ENCODE measurements at regions not wholly inside any gene's neighbourhood (a gene's known extent, or its start where the extent isn't known, plus 50 kb on each side); places are given as distances from the start of the nearest gene placed in this dataset.
A peak's percentile ranks its signal among the peaks of the same experiment; 100 is the strongest.
"Not testable (repeated sequence)": the region's sequence is repeated elsewhere in the genome, so short reads cannot be mapped to it uniquely, and the experiment has no call there.

- DNase-seq: no peak
These were observed 179.1 kb upstream of the IL1RAPL1 start for GRCh38 chrX:28408017-28408723.

DNA sequence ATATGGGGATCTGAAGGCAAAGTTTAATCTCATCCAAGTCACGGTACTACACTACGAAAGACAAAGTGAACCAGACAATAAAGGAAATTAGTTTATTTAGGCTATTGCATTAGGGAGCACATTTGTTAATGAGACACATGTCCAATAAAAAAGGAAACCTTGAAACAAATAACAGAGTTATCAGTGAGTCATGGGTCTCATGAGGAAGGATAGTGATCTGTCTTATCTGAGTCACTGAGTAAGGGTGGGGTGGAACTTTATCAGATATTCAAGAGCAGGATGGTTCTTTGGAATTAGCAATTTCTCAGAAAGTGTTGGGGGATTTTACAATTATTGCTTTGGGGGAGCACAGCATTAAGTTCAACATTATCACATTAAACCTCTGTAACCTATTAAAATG lies 188.9 kb upstream of the IL1RAPL1 start:
- DNase-seq: no peak

GRCh38 chrX:28391528-28391927 lies 195.7 kb upstream of the IL1RAPL1 start:
- DNase-seq: no peak

- DNase-seq: peak; percentile 19
These were observed 208.1 kb upstream of the IL1RAPL1 start for GRCh38 chrX:28379103-28379502.

GRCh38 chrX:28367649-28368048 lies 219.6 kb upstream of the IL1RAPL1 start:
- not testable (repeated sequence) for DNase-seq

GRCh38 chrX:28351801-28352200 lies 235.4 kb upstream of the IL1RAPL1 start:
- no peak for DNase-seq

GRCh38 chrX:28349888-28350287 lies 237.4 kb upstream of the IL1RAPL1 start:
- DNase-seq: no peak

DNA sequence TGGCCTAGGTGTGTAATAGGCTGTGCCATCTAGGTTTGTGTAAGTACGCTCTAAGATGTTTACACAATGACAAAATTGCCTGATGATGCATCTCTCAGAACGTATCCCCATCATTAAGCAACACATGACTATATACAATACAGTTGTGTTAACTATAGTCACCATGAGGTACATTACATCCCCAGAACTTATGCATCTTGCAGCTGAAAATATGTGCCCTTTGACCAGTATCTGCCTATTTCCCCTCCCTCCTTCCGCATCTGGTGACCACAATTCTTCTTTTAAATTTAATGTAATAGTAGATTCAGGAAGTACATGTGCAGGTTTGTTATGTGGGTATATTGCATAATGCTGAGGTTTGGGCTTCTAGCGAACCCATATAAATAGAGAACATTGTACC lies 239.8 kb upstream of the IL1RAPL1 start:
- no peak for DNase-seq

DNA sequence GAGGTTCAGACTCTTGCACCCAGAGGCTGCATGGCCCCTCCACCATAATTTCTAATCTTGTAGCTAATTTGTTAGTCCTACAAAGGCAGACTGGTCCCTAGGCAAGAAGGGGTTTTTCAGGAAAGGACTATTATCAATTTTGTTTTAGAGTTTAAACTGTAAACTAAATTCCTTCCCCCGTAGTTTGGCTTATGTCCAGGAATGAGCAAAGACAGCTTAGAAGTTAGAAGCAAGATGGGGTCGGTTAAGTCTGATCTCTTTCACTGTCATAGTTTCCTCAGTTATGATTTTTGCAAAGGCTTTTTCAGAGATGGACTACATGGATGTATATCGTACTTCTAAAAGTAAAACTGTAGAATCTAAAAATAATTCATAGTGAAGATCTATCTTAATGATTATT lies 258.1 kb upstream of the IL1RAPL1 start:
- no peak for DNase-seq

DNA sequence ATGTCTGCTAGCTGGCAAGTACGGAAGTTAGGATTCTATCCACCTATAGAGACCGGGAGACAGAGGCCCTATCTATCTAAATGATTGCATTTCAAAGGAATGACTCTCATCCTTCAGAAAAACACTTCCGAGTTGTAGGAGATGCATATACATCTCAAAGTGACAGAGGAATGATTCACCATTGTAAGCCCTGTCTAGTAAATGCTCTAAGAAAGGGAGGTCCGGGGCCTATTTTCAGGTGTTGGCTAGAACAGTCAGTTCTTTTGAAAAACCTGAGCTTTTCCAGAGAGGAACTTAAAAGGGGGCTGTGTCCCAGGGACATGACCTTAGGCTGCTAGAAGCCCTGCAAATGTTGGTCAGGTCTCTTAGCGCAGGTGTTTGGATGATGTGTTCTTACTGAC lies 262.9 kb upstream of the IL1RAPL1 start:
- DNase-seq: no peak

DNA sequence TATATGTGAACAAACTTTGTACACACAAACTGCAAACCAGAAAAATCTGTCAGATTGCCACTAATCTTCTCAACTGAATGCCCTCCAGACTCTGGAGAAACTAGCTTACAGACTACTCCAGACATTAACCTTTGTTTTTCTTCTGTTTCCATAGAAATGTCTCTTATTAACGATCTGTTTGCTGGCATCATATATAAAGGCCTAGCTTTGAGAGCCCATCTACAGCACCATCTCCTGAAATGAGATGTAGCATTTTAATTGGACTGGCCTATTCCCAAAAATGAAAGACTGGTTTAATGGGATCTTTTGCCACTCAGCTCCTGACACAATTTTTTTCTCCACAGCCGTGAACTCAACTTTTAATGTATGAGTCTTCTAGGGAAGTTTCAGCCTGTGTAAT lies 266.0 kb upstream of the IL1RAPL1 start:
- DNase-seq: no peak

- DNase-seq: no peak
These were observed 274.3 kb upstream of the IL1RAPL1 start for GRCh38 chrX:28312965-28313364.

DNA sequence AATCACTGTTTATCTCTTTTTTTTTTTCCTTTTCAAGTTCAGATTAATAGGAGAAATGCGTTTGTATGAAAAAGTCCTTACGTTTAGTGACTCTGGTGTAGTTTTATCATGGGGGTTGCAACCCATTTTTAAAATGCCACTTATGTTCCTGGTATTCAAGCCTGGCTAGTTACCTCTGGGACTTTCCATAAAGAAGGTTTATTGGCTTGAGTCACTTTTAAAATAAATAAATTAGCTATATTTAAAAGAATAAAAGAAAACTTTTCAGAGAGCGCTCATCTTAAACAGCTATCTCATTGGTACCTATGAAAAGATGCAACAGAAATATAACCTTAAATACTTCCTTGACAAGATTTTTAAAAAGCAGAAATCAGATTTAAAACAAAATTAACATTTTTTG lies 275.0 kb upstream of the IL1RAPL1 start:
- no peak for DNase-seq

- no peak for DNase-seq
These were observed 275.8 kb upstream of the IL1RAPL1 start for GRCh38 chrX:28311466-28311865.

GRCh38 chrX:28303486-28303885 lies 283.8 kb upstream of the IL1RAPL1 start:
- no peak for DNase-seq

DNA sequence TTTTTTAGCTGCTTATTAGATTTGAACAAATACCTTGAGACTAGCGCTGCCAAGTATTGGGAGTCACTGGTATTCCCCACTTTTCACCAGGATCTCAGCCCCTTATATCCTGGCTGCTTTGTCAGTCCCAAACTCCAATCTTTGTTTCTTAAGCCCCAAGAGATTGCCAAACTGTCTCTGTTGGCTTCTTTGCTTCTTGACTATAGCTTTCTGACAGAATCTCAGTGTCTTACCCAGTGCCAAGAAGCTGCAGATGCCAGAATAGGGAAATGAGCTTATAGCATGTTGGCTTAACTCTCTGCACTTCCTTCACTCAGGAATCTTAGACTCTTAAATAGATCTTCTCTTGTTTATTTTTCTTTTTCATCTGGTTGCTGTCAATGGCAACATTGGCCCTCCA lies 297.5 kb upstream of the DCAF8L1 start:
- DNase-seq: no peak

- DNase-seq: peak; percentile 23
These were observed 297.0 kb upstream of the DCAF8L1 start for GRCh38 chrX:28278251-28278650.

DNA sequence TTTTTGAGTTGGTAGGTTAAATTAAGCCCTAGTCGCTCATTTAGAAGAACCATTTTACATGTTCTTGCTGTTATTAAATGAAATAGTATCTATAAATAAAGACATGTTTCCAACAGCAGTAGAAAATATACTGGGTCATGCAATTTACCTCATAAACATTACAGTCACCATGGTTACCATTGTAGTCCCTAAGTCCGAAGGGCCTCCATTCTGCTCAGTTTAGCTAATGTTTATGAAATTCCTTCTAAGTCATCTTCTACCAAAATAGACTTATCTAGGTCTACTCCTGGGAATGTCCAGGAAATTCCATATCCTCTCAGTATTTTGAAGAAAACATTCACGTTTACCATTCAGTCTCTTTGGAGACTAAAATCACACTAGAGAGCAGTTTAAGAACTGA lies 292.5 kb upstream of the DCAF8L1 start:
- DNase-seq: no peak

- DNase-seq: no peak
These were observed 265.4 kb upstream of the DCAF8L1 start for GRCh38 chrX:28246675-28247074.

DNA sequence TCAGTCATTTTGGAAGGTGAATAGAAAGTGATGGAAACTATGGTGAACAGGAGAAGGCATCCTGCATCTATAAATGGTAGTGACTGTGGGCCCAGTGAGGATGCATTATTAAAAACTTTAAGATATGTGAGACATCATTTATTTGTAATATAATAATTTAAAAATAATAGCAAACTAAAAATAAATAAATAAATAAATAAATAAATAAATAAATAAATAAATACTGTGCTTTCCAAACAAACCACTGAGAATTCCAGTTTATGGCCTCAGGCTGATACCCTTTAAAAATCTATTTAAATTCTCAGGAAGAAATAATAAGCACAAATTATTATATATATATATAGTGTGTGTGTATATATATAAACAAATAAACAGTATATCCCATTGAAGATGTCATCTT lies 248.0 kb upstream of the DCAF8L1 start:
- no peak for DNase-seq

- DNase-seq: no peak
These were observed 244.3 kb upstream of the DCAF8L1 start for GRCh38 chrX:28225513-28225912.

GRCh38 chrX:28223991-28224390 lies 242.7 kb upstream of the DCAF8L1 start:
- DNase-seq: no peak

DNA sequence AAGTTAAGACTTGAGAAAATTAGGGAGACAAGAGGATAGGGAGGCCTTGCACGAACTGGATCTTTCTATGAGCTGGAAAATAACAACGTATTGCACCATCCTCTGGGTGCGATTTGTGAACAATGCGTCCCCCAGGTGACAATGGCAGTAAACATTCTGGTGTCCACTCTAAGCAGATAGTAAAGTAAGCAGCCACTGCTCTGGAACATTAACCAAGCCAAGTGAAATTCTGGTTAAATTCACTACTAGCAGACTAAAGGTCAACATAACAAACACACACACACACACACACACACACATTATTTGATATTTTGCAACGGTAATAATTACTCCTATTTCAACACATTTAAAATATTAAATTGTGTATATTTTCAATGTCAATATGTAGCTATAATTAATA lies 242.2 kb upstream of the DCAF8L1 start:
- no peak for DNase-seq

DNA sequence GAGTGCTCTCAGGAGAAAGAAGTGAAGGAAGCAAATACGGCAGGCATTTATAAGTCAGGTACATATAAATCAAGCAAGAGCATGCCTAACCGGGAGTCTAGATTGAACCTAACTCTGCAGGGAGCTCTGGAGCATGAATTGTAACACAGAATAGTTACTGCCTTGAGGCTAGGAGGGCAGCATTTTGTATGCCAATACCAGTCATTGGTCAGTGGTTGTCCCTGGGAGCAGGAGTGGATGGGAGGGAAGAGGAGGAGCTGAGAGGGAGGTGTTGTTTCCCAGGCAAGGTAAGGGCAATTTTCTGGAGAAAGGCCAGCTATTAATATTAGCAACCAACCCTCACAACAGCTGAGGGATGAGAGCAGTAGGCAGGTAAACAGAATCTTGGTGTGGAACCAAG lies 224.7 kb upstream of the DCAF8L1 start:
- no peak for DNase-seq

DNA sequence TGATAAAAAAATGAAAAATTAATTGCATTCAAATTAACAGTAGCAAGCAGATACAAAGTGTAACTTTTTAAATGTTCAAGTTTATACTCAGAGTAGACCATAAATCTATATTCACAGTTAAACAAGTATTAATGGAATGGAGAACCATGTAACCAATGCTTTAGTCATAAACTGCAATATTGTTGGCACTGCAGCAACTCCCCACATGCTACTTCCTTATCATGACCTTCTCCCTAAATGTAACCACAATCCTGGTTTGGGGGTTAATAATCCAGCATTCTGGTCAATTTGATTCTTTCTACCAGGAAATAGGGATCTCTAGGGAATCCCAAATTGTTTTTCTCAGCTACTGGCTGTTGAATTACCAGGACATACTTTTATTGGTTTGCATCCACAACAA lies 223.9 kb upstream of the DCAF8L1 start:
- DNase-seq: no peak

GRCh38 chrX:28189011-28189410 lies 207.8 kb upstream of the DCAF8L1 start:
- no peak for DNase-seq

Measured in femur (tissue), 1 donor.